ENCODE measurements at regions not wholly inside any gene's neighbourhood (a gene's known extent, or its start where the extent isn't known, plus 50 kb on each side); places are given as distances from the start of the nearest gene placed in this dataset.
A peak's percentile ranks its signal among the peaks of the same experiment; 100 is the strongest.

DNA sequence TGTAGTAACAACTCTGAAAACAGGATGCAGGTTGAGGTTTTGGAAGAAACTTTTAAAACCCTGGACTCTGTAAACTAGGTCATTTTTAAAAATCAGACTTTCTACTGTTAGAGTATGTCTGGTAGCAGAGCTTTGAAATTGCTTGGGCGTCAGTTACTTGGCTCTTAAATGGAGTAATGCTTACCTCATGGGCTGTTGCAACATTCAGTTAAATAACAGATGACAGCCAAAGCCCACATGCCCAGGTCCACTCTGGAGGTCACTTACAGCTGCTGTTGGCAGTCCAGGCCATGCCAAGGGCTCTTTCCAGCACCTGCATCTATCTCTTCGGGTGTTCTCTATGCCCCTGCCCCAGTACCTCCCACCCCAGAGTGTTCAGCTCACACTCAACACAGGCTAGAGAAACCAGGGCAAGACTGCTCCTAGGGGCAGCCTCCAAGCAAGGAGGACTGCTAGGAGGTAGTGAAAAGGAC, 96.4 kb downstream of the BANF2 start (continued):
- TF ChIP-seq, protein P1, sequence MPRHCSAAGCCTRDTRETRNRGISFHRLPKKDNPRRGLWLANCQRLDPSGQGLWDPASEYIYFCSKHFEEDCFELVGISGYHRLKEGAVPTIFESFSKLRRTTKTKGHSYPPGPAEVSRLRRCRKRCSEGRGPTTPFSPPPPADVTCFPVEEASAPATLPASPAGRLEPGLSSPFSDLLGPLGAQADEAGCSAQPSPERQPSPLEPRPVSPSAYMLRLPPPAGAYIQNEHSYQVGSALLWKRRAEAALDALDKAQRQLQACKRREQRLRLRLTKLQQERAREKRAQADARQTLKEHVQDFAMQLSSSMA (CRISPR knock-in tag; IDR thresholded peaks at IDR 0.05): no peak
- TF ChIP-seq, protein P2, sequence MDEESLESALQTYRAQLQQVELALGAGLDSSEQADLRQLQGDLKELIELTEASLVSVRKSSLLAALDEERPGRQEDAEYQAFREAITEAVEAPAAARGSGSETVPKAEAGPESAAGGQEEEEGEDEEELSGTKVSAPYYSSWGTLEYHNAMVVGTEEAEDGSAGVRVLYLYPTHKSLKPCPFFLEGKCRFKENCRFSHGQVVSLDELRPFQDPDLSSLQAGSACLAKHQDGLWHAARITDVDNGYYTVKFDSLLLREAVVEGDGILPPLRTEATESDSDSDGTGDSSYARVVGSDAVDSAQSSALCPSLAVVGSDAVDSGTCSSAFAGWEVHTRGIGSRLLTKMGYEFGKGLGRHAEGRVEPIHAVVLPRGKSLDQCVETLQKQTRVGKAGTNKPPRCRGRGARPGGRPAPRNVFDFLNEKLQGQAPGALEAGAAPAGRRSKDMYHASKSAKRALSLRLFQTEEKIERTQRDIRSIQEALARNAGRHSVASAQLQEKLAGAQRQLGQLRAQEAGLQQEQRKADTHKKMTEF (CRISPR knock-in tag; IDR thresholded peaks at IDR 0.05): peak; percentile 56
- TF ChIP-seq, protein P3, sequence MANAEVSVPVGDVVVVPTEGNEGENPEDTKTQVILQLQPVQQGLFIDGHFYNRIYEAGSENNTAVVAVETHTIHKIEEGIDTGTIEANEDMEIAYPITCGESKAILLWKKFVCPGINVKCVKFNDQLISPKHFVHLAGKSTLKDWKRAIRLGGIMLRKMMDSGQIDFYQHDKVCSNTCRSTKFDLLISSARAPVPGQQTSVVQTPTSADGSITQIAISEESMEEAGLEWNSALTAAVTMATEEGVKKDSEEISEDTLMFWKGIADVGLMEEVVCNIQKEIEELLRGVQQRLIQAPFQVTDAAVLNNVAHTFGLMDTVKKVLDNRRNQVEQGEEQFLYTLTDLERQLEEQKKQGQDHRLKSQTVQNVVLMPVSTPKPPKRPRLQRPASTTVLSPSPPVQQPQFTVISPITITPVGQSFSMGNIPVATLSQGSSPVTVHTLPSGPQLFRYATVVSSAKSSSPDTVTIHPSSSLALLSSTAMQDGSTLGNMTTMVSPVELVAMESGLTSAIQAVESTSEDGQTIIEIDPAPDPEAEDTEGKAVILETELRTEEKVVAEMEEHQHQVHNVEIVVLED (CRISPR knock-in tag; IDR thresholded peaks at IDR 0.05; ENCODE audit: borderline replicate concordance): no peak
- TF ChIP-seq, protein P4, sequence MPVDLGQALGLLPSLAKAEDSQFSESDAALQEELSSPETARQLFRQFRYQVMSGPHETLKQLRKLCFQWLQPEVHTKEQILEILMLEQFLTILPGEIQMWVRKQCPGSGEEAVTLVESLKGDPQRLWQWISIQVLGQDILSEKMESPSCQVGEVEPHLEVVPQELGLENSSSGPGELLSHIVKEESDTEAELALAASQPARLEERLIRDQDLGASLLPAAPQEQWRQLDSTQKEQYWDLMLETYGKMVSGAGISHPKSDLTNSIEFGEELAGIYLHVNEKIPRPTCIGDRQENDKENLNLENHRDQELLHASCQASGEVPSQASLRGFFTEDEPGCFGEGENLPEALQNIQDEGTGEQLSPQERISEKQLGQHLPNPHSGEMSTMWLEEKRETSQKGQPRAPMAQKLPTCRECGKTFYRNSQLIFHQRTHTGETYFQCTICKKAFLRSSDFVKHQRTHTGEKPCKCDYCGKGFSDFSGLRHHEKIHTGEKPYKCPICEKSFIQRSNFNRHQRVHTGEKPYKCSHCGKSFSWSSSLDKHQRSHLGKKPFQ (CRISPR knock-in tag; IDR thresholded peaks at IDR 0.05; ENCODE audit: insufficient replicate concordance): no peak
- no peak for TF ChIP-seq ZNF10 (CRISPR knock-in tag; IDR thresholded peaks at IDR 0.05; ENCODE audit: borderline replicate concordance, low read depth)
- TF ChIP-seq PTBP1 (IDR thresholded peaks at IDR 0.05; ENCODE audit: low read depth, low read length, poor library complexity, severe bottlenecking): no peak
- peak; percentile 80 for TF ChIP-seq ZNF788 (CRISPR knock-in tag; IDR thresholded peaks at IDR 0.05; ENCODE audit: borderline replicate concordance)
- TF ChIP-seq, protein P5, sequence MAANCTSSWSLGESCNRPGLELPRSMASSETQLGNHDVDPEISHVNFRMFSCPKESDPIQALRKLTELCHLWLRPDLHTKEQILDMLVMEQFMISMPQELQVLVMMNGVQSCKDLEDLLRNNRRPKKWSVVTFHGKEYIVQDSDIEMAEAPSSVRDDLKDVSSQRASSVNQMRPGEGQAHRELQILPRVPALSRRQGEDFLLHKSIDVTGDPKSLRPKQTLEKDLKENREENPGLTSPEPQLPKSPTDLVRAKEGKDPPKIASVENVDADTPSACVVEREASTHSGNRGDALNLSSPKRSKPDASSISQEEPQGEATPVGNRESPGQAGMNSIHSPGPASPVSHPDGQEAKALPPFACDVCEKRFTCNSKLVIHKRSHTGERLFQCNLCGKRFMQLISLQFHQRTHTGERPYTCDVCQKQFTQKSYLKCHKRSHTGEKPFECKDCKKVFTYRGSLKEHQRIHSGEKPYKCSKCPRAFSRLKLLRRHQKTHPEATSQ (CRISPR knock-in tag; IDR thresholded peaks at IDR 0.05; ENCODE audit: borderline replicate concordance): no peak
- TF ChIP-seq NR2F1 (CRISPR knock-in tag; IDR thresholded peaks at IDR 0.05): peak in 1 of 2 experiments; percentile 57; a peak in 1 of 4 replicates
- peak; percentile 63 for TF ChIP-seq NR2C2 (CRISPR knock-in tag; IDR thresholded peaks at IDR 0.05; ENCODE audit: borderline replicate concordance)
- TF ChIP-seq, protein P6, sequence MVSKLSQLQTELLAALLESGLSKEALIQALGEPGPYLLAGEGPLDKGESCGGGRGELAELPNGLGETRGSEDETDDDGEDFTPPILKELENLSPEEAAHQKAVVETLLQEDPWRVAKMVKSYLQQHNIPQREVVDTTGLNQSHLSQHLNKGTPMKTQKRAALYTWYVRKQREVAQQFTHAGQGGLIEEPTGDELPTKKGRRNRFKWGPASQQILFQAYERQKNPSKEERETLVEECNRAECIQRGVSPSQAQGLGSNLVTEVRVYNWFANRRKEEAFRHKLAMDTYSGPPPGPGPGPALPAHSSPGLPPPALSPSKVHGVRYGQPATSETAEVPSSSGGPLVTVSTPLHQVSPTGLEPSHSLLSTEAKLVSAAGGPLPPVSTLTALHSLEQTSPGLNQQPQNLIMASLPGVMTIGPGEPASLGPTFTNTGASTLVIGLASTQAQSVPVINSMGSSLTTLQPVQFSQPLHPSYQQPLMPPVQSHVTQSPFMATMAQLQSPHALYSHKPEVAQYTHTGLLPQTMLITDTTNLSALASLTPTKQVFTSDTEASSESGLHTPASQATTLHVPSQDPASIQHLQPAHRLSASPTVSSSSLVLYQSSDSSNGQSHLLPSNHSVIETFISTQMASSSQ (IDR thresholded peaks at IDR 0.05; ENCODE audit: low read depth): no peak
- TF ChIP-seq, protein P6 (CRISPR knock-in tag; IDR thresholded peaks at IDR 0.05; ENCODE audit: borderline replicate concordance): no peak
- peak; percentile 38; the same call in 1 of the 2 replicates for TF ChIP-seq RCOR2 (CRISPR knock-in tag; IDR thresholded peaks at IDR 0.05)
- TF ChIP-seq NFE2L2 (IDR thresholded peaks at IDR 0.05; ENCODE audit: low read length): 0 out of 2 replicates have a peak, but pooled peaks have one; percentile 16
- TF ChIP-seq, protein P7, sequence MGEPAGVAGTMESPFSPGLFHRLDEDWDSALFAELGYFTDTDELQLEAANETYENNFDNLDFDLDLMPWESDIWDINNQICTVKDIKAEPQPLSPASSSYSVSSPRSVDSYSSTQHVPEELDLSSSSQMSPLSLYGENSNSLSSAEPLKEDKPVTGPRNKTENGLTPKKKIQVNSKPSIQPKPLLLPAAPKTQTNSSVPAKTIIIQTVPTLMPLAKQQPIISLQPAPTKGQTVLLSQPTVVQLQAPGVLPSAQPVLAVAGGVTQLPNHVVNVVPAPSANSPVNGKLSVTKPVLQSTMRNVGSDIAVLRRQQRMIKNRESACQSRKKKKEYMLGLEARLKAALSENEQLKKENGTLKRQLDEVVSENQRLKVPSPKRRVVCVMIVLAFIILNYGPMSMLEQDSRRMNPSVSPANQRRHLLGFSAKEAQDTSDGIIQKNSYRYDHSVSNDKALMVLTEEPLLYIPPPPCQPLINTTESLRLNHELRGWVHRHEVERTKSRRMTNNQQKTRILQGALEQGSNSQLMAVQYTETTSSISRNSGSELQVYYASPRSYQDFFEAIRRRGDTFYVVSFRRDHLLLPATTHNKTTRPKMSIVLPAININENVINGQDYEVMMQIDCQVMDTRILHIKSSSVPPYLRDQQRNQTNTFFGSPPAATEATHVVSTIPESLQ (CRISPR knock-in tag; conservative IDR thresholded peaks at IDR 0.05): no peak

Measured in HepG2 (cell line).